ENCODE measurements at regions not wholly inside any gene's neighbourhood (a gene's known extent, or its start where the extent isn't known, plus 50 kb on each side); places are given as distances from the start of the nearest gene placed in this dataset.

GRCh38 chr4:71156616-71157015 lies 163.2 kb downstream of the DCK start:
- DNase-seq (ENCODE audit: low read depth): no peak

- DNase-seq (ENCODE audit: low read depth): no peak
Measured at GRCh38 chr4:71162386-71162785, 168.9 kb downstream of the DCK start.

GRCh38 chr4:71163317-71163716 lies 169.9 kb downstream of the DCK start:
- no peak for DNase-seq (ENCODE audit: low read depth)

- no peak for DNase-seq (ENCODE audit: low read depth)
Measured at GRCh38 chr4:71167083-71167482, 171.7 kb upstream of the SLC4A4 start.

DNA sequence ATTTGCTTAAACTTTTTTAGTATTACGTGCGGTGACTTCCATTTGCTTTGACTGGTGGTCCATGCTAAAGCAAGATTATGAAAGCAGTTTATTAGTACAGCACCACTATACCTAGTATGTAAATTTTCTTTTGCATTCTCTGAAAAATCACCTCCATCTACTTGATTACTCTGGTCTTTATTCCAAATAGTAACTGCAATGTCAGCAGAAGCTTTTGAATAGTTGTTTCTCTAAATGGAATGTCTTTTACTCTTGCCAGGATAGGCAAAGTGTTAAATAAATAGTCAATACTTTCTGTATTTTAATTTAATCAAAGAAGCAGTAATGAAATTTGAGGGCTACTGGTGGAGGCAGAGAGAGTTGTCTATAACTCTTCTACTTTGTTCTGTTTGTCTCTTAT lies 167.2 kb upstream of the SLC4A4 start:
- DNase-seq (ENCODE audit: low read depth): no peak

GRCh38 chr4:71181332-71181731 lies 157.5 kb upstream of the SLC4A4 start:
- no peak for DNase-seq (ENCODE audit: low read depth)

DNA sequence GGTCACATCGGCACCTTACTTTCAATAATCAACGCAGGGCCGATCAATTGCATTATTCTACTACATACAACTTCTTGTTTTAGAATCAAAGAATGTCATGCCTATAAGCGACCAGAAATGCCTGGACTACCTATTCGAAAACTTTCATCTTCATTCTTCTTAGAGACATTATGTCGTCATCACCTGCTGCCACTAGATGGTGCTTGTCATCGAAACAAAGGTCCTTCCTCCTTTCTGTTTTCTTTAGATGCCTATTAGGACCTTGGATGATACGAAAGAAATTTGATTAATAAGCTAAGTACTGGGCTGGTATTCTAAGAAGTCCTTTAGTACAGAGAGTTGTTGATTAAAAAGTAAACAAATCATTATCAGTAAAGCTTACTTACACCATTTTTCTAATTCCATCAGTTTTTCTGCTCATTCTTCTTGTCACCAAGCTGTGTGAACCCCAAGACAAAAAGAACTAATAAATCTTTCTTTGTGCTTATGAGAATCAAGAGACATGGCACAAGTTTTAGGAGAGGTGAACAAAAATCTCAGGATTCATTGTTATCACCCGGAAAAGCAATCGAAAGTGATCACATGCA lies 154.5 kb upstream of the SLC4A4 start:
- DNase-seq (ENCODE audit: low read depth): peak; percentile 47

DNA sequence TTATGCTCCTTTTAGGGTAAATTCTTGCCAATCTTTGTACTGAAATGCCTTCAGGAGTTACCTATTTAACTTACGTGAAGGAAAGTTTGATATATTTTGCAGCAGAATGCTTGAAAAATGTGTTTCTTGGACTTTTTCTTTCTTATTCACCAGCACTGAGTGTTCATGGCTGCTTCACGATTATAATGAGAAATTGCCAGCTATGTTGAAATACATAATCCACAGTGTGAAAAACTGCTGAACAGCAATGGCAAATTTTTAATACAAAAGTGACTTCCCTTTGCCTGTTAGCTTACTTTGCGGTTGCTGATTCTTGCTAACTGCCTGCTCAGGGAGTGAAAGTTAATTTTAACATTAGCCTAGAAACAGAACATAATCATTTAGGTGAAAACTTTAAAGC lies 153.8 kb upstream of the SLC4A4 start:
- DNase-seq (ENCODE audit: low read depth): no peak

DNA sequence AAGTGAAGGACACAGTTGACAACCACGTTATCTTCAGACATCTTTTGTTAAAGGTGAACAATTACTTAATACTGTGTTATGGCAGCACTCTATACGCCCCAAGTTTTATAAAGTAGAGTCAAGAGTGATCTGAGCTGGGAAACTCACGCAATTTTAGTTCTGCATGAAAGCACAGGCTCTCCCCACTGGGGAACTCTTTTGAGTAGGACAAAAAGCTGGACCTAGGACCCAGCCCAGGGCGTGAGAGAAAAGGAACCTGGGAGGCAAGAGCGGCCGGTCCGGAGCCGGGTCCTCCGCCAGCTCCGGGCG lies 152.6 kb upstream of the SLC4A4 start:
- DNase-seq (ENCODE audit: low read depth): no peak

DNA sequence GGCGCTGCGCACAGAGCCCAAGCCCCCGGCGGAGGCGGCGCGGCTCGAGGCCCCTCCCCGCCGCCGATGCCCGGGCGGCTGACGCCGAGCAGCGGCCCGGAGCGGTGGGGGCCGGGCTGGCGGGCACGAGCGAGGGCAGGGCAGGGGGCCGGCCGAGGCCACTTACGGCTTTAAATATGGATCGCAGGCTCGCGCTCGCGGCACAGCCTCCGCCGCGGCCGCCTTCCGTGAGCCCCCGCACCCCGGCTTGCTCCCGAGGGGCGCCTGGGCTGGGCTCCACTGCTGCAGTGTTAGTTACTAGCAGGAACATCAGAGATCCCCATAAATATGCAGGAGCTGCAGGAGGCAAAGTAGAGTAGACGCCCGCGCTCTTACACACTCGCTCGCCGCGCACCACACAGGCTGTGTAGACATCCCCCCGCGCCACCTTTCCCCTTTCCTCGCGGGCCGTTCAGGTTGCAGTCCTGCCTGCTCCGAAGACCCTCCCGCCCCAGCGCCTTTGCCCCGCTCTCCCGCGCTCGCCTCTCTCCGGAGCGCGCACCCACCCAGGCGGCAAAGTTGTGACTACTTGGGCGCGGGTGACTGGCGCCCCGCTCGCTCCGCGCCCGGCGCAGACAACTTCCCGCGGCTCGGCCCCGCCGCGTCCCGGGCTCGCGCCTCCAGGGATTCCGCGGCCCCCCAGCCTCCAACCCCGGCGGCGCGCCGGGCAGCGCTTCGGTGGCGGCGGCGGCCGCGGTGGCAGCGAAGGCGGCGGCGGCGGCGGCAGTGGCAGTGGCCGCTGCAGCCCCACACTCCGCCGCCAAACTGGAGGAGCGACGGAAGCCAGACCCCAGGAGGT lies 152.0 kb upstream of the SLC4A4 start:
- no peak for DNase-seq (ENCODE audit: low read depth)

DNA sequence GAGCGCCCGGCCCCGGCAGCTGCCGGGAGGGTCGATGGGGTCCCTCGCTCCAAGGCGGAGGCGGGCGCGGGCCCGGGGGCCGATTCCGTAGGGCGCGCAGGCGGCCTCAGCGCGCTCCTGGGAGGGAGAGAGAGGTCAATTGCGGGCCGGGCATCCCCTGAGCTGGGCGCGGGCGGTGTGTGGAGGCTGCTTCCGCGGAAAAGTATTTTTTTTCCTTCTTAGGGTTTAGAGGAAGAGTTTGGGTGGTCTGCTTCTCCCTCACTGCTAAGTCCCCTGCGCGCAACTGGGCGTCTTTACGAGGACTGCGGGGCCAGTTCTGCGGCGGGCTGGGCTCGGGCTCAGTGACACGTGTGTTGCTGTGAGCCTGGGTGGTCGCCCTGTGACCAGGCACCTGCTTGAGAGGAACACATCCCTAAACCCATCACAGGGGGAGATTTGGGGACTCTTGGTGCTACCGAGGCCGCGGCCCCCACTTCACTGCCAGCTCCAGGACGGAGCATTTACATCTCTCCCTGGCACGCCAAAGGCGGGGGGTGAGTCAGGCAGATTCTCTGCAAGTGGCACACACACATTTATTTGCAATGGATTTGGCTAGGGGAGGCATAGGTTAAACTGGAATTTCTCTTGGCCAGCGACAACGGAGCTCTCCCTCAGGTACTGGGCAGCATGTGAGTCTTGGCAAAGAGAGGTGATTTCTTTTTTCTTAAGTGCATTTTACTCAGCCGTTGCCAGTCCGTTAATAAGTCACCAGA lies 151.2 kb upstream of the SLC4A4 start:
- peak; percentile 7 for DNase-seq (ENCODE audit: low read depth)

DNA sequence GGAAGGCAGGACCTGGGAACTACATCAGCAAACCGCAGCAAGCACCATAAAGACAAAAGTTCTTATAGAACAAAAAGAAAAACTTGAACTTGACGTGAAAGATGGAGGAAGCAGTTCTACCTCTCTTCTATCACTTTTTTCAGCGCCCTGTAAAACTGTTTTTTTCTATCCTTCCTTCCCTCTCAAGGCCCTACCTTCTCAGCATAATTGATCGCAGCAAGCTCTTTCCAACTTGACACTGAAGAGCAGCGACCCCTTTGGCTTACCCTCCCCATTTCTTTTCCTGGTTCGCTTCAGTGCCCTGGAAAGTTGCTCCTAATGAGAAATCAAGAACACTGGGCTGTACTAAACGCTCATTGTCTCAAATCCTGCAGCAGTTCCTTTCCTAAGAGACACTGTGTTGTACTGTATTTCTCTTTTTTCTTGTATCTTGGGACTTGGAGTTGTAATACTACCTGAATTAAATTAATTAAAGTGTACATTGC lies 150.6 kb upstream of the SLC4A4 start:
- no peak for DNase-seq (ENCODE audit: low read depth)

- DNase-seq (ENCODE audit: low read depth): no peak
Measured at GRCh38 chr4:71188951-71189350, 149.9 kb upstream of the SLC4A4 start.

- no peak for DNase-seq (ENCODE audit: low read depth)
Measured at GRCh38 chr4:71189471-71189870, 149.3 kb upstream of the SLC4A4 start.

DNA sequence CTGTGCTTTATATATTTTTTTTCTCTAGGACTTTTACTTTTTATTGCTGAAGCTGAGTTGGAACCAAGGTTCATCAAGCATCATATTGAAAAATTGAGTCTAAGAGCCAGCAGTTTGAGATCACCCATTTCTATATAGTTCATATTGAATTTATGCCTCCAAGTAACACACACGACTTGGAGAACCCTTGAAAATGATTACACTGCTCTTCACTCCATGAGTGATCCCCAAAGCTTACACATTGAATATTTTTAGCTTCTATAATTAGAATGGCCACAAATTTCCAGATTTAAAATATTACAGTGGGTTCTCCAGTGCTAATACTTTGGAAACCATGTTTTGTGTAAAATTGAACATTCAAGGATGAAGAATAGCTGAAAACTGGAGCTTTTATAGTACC lies 144.4 kb upstream of the SLC4A4 start:
- DNase-seq (ENCODE audit: low read depth): no peak

DNA sequence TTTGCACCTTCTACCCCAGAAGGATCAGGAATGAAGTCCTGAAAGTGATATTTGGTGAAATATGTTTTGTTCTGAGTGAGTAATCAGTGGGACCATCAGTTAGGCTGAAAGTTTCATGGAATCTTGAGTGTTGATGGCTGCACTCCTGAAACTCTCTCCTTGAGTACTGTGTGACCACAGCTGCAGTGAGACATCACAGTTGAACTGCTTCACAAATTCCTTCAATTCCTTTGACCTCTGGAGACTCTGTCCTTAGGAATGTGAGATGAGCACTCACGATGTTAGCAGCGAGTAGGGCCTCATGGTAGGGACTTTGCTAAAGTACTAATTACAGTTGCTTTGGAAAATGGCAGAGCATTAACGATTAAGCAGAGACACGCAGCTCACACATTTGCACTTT lies 142.9 kb upstream of the SLC4A4 start:
- no peak for DNase-seq (ENCODE audit: low read depth)

GRCh38 chr4:71198958-71199357 lies 139.9 kb upstream of the SLC4A4 start:
- DNase-seq (ENCODE audit: low read depth): no peak

DNA sequence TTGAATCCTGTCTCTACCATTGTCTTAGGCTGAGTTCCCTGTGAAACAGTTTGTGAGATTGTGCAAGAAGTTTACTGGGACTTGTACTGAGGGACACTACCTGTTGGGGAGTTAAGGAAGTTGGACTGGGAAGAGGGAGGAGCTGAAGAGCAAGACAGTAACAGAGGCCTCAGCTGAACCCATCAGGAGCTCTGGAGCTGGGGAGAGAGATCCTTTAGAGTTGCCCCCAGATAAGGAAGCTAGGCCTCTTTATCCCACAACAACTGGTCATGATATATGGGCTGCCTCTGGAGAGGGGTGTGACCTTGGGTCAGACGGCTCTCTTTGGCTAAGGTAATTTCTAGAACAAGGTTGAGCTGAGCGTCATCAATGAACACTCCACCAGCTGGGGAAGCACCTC lies 137.8 kb upstream of the SLC4A4 start:
- no peak for DNase-seq (ENCODE audit: low read depth)

DNA sequence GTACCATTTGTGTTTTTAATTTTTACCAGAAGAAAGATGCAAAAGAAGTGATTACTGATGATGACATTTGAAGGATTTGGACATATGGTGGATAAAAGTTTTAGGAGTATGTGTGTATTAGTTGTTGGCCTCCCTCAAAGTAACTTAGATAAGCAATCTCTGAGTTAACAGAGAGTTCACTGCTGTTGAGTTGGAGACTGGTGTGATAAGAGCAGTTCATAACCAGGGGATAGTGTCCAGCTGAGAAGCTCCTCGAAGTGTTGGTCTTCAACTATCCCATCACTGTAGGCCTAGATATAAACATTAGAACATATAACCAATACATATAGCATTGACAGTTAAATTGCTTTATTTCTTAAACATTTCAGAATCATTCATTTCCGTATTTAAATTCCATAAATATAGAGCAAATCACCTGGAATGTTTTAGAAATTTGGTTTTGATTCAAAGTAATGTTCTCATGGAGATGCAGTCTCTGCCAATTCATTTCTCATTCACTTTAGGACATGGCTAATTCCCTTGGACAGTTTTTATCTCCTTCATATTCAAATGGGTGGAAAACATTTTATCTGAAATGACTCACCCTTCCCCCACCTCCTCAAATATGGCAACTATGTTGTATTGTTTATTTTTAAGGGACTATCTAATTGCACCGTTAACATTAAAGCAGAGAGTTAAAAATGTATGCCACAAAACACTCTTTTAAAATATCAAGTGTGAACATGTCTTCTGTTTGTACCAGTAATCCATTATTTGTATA lies 136.8 kb upstream of the SLC4A4 start:
- DNase-seq (ENCODE audit: low read depth): no peak

GRCh38 chr4:71202705-71203104 lies 136.1 kb upstream of the SLC4A4 start:
- DNase-seq (ENCODE audit: low read depth): no peak

GRCh38 chr4:71204056-71204455 lies 134.8 kb upstream of the SLC4A4 start:
- no peak for DNase-seq (ENCODE audit: low read depth)

GRCh38 chr4:71206763-71207162 lies 132.1 kb upstream of the SLC4A4 start:
- no peak for DNase-seq (ENCODE audit: low read depth)
